GM23338 (cell line): ENCODE measurements at regions not wholly inside any gene's neighbourhood (a gene's known extent, or its start where the extent isn't known, plus 50 kb on each side); places are given as distances from the start of the nearest gene placed in this dataset.

ENCODE experiments used
- ATAC-seq: fragments of 200-7000 bp; cut with Tn5 transposase; 3 replicates; pipeline ENCODE4 v1.9.1; 2020
- DNase-seq: peaks from one replicate; pipeline ENCODE4 v3.0.0-alpha.2; 2015; ENCODE audit warnings: low spot score
- H2AFZ ChIP-seq: fragments of 200-600 bp; sonication (generic); 2 replicates; pipeline ENCODE4 v1.8.0; 2016; ENCODE audit warnings: antibody characterized with exemption, mild to moderate bottlenecking, moderate library complexity
- H3F3A ChIP-seq: fragments of 200-600 bp; sonication (generic); replicated peaks from 2 replicates; pipeline ENCODE4 v1.8.0; 2017; ENCODE audit warnings: antibody characterized with exemption, mixed run types, low read depth
- H3K27ac ChIP-seq: fragments of 200-600 bp; sonication (generic); 2 replicates; pipeline ENCODE4 v1.6.1; 2016; ENCODE audit warnings: low read depth
- H3K27me3 ChIP-seq: fragments of 200-600 bp; sonication (generic); 2 replicates; pipeline ENCODE4 v1.8.0; 2016; ENCODE audit warnings: mild to moderate bottlenecking, mixed run types, moderate library complexity; ENCODE audit not compliant: insufficient read depth
- H3K36me3 ChIP-seq: fragments of 200-600 bp; sonication (generic); 2 replicates; pipeline ENCODE4 v1.8.0; 2016; ENCODE audit warnings: mild to moderate bottlenecking; ENCODE audit not compliant: insufficient read depth
- H3K4me1 ChIP-seq: fragments of 200-600 bp; sonication (generic); 2 replicates; pipeline ENCODE4 v1.8.0; 2016; ENCODE audit warnings: mild to moderate bottlenecking, moderate library complexity; ENCODE audit not compliant: insufficient read depth
- H3K4me2 ChIP-seq: fragments of 200-600 bp; sonication (generic); 2 replicates; pipeline ENCODE4 v1.7.1; 2017; ENCODE audit warnings: mixed run types
- H3K4me3 ChIP-seq: fragments of 200-600 bp; sonication (generic); 2 replicates; pipeline ENCODE4 v1.6.1; 2016; ENCODE audit warnings: mixed run types
- H3K79me2 ChIP-seq: fragments of 200-600 bp; sonication (generic); replicated peaks from 2 replicates; pipeline ENCODE4 v1.8.0; 2017; ENCODE audit warnings: mild to moderate bottlenecking; ENCODE audit not compliant: insufficient read depth
- H3K9me2 ChIP-seq: fragments of 200-600 bp; sonication (generic); 2 replicates; pipeline ENCODE4 v1.8.0; 2017; ENCODE audit not compliant: insufficient read depth
- H4K20me1 ChIP-seq: fragments of 200-600 bp; sonication (generic); replicated peaks from 2 replicates; pipeline ENCODE4 v1.8.0; 2017; ENCODE audit warnings: mild to moderate bottlenecking; ENCODE audit not compliant: insufficient read depth
- H3K27ac Mint-ChIP-seq: 2 replicates; pipeline ENCODE4 v1.8.0; 2020; ENCODE audit warnings: inconsistent platforms, mild to moderate bottlenecking, moderate library complexity, mixed read lengths
- H3K27me3 Mint-ChIP-seq: 3 replicates; pipeline ENCODE4 v1.8.0; 2022; ENCODE audit warnings: low read depth, mild to moderate bottlenecking, moderate library complexity, mixed read lengths, inconsistent platforms; ENCODE audit not compliant: insufficient read depth, poor library complexity
- H3K36me3 Mint-ChIP-seq: 3 replicates; pipeline ENCODE4 v1.8.0; 2021; ENCODE audit warnings: low read depth, mild to moderate bottlenecking, inconsistent platforms, moderate library complexity, mixed read lengths
- H3K4me1 Mint-ChIP-seq: 3 replicates; pipeline ENCODE4 v1.8.0; 2020; ENCODE audit warnings: mild to moderate bottlenecking, inconsistent platforms, mixed read lengths
- H3K4me3 Mint-ChIP-seq: 3 replicates; pipeline ENCODE4 v1.8.0; 2021; ENCODE audit warnings: moderate library complexity, mild to moderate bottlenecking, inconsistent platforms, mixed read lengths
- H3K9me3 Mint-ChIP-seq: 3 replicates; pipeline ENCODE4 v1.8.0; 2020; ENCODE audit warnings: moderate library complexity, mild to moderate bottlenecking, inconsistent platforms, mixed read lengths
- CREB1 ChIP-seq: fragments of 250-450 bp; sonication (Bioruptor Pico); IDR thresholded peaks from 2 replicates; pipeline ENCODE4 v1.5.0; 2020; ENCODE audit warnings: low read depth, mild to moderate bottlenecking, moderate library complexity
- CTCF ChIP-seq, 2 experiments: fragments of 200-600 bp in 1 of 2; sonication (generic) in 1 of 2; conservative IDR thresholded peaks; 2 replicates each; pipeline versions ENCODE4 v1.5.1 to v1.6.1; 2016 to 2017; ENCODE audit warnings: antibody characterized with exemption in 2 of 2, low read depth in 2 of 2, mild to moderate bottlenecking in 2 of 2, moderate library complexity in 1 of 2
- ETS1 ChIP-seq: IDR thresholded peaks from 2 replicates; pipeline ENCODE4 v1.6.1; 2016; ENCODE audit warnings: antibody characterized with exemption
- EZH2 ChIP-seq: fragments of 200-600 bp; sonication (generic); IDR thresholded peaks from one replicate; pipeline ENCODE4 v1.8.0; 2017; ENCODE audit warnings: antibody characterized with exemption, mild to moderate bottlenecking, low read depth; ENCODE audit not compliant: unreplicated experiment
- EZH2phosphoT487 ChIP-seq: fragments of 200-600 bp; sonication (generic); IDR thresholded peaks from one replicate; pipeline ENCODE4 v1.8.1; 2018; ENCODE audit warnings: antibody characterized with exemption; ENCODE audit not compliant: unreplicated experiment
- JUNB ChIP-seq: IDR thresholded peaks from one replicate; pipeline ENCODE4 v1.6.1; 2016; ENCODE audit warnings: antibody characterized with exemption; ENCODE audit not compliant: unreplicated experiment
- NANOG ChIP-seq: IDR thresholded peaks from 2 replicates; pipeline ENCODE4 v1.6.1; 2016; ENCODE audit warnings: antibody characterized with exemption, borderline replicate concordance
- POLR2AphosphoS5 ChIP-seq: IDR thresholded peaks from 2 replicates; pipeline ENCODE4 v1.6.1; 2016; ENCODE audit warnings: antibody characterized with exemption, low read depth
- REST ChIP-seq: IDR thresholded peaks from one replicate; pipeline ENCODE4 v1.6.1; 2018; ENCODE audit warnings: antibody characterized with exemption; ENCODE audit not compliant: unreplicated experiment
- STAT1 ChIP-seq: IDR thresholded peaks from one replicate; pipeline ENCODE4 v1.6.1; 2016; ENCODE audit warnings: antibody characterized with exemption; ENCODE audit not compliant: unreplicated experiment
- ZNF114 ChIP-seq: fragments of 250-450 bp; sonication (Bioruptor Pico); IDR thresholded peaks from 2 replicates; pipeline ENCODE4 v1.5.0; 2020; ENCODE audit warnings: mild to moderate bottlenecking, moderate library complexity
- ZNF331 ChIP-seq: fragments of 250-450 bp; sonication (Bioruptor Pico); IDR thresholded peaks from 2 replicates; pipeline ENCODE4 v1.5.0; 2020; ENCODE audit warnings: low read depth, mild to moderate bottlenecking, moderate library complexity
- ZNF462 ChIP-seq: fragments of 250-450 bp; sonication (Bioruptor Pico); IDR thresholded peaks from 2 replicates; pipeline ENCODE4 v1.5.0; 2020; ENCODE audit warnings: mild to moderate bottlenecking, moderate library complexity

- Mint-ChIP-seq H3K27ac (no peak overlapping the region), H3K27me3 (peaks cover 15% of the 10 kb centered on the region), H3K4me1 (peaks cover 32% of the 10 kb centered on the region), H3K36me3 (no peaks in the 10 kb centered on the region), H3K4me3 (no peak overlapping the region), H3K9me3 (no peaks in the 10 kb centered on the region)
- Histone ChIP-seq H4K20me1 (no peaks in the 10 kb centered on the region), H3F3A (no peaks in the 10 kb centered on the region), H3K9me2 (no peaks in the 10 kb centered on the region), H3K4me1 (peaks cover 7% of the 10 kb centered on the region; the same call in 1 of the 2 replicates), H3K36me3 (no peaks in the 10 kb centered on the region), H3K27ac (no peak overlapping the region), H3K27me3 (no peaks in the 10 kb centered on the region), H2AFZ (no peak overlapping the region), H3K4me2 (no peak overlapping the region), H3K4me3 (no peak overlapping the region), H3K79me2 (no peaks in the 10 kb centered on the region)
- ATAC-seq (no peak), DNase-seq (no peak)
- TF ChIP-seq STAT1: no peak
- no peak for TF ChIP-seq REST
- no peak for TF ChIP-seq ETS1
- no peak for TF ChIP-seq CREB1 (CRISPR knock-in tag)
- no peak for TF ChIP-seq EZH2
- TF ChIP-seq NANOG: no peak
- no peak for TF ChIP-seq ZNF331 (CRISPR knock-in tag)
- TF ChIP-seq POLR2AphosphoS5: no peak
- TF ChIP-seq ZNF114 (CRISPR knock-in tag): no peak
- no peak for TF ChIP-seq JUNB
- no peak for TF ChIP-seq ZNF462 (CRISPR knock-in tag)
- TF ChIP-seq EZH2phosphoT487: no peak
- TF ChIP-seq CTCF (conservative IDR thresholded peaks at IDR 0.05; ENCODE audit: low read depth in 2 of 2): no peak
Observed at GRCh38 chr2:9764153-9764778, 79.0 kb upstream of the TAF1B start.
